ENCODE measurements at regions not wholly inside any gene's neighbourhood (a gene's known extent, or its start where the extent isn't known, plus 50 kb on each side); places are given as distances from the start of the nearest gene placed in this dataset.

GRCh38 chr2:120844070-120844738 lies 108.5 kb downstream of the GLI2 start:
- Mint-ChIP-seq H3K27me3 (peaks cover 56% of the 10 kb centered on the region), H3K36me3 (ENCODE audit: insufficient read depth) (no peaks in the 10 kb centered on the region), H3K4me1 (ENCODE audit: low read depth) (no peaks in the 10 kb centered on the region), H3K9me3 (ENCODE audit: low read depth) (peaks cover 3% of the 10 kb centered on the region), H3K27ac (no peak overlapping the region), H3K4me3 (ENCODE audit: low read depth) (no peak overlapping the region)
- DNase-seq (ENCODE audit: low spot score, unreplicated experiment): no peak
- TF ChIP-seq CTCF (IDR thresholded peaks at IDR 0.05; ENCODE audit: unreplicated experiment): no peak

- Mint-ChIP-seq H3K9me3 (ENCODE audit: low read depth) (peaks cover 7% of the 10 kb centered on the region), H3K4me1 (ENCODE audit: low read depth) (no peaks in the 10 kb centered on the region), H3K36me3 (ENCODE audit: insufficient read depth) (no peaks in the 10 kb centered on the region), H3K4me3 (ENCODE audit: low read depth) (no peak overlapping the region), H3K27ac (no peak overlapping the region), H3K27me3 (peaks cover 59% of the 10 kb centered on the region)
- no peak for DNase-seq (ENCODE audit: low spot score, unreplicated experiment)
- TF ChIP-seq CTCF (IDR thresholded peaks at IDR 0.05; ENCODE audit: unreplicated experiment): no peak
These were observed 109.6 kb downstream of the GLI2 start for GRCh38 chr2:120845277-120845676.

- Mint-ChIP-seq H3K36me3 (ENCODE audit: insufficient read depth) (no peaks in the 10 kb centered on the region), H3K4me1 (ENCODE audit: low read depth) (no peaks in the 10 kb centered on the region), H3K27me3 (peaks cover 54% of the 10 kb centered on the region), H3K27ac (no peak overlapping the region), H3K4me3 (ENCODE audit: low read depth) (no peak overlapping the region), H3K9me3 (ENCODE audit: low read depth) (peaks cover 7% of the 10 kb centered on the region)
- DNase-seq (ENCODE audit: low spot score, unreplicated experiment): no peak
- no peak for TF ChIP-seq CTCF (IDR thresholded peaks at IDR 0.05; ENCODE audit: unreplicated experiment)
These were observed 110.9 kb downstream of the GLI2 start for GRCh38 chr2:120846406-120847095.

- TF ChIP-seq CTCF (IDR thresholded peaks at IDR 0.05; ENCODE audit: unreplicated experiment): no peak
- H3K9me3 Mint-ChIP-seq (ENCODE audit: low read depth): peaks cover 7% of the 10 kb centered on the region
- no peaks in the 10 kb centered on the region for H3K36me3 Mint-ChIP-seq (ENCODE audit: insufficient read depth)
- H3K27ac Mint-ChIP-seq: no peak overlapping the region
- no peak overlapping the region for H3K4me3 Mint-ChIP-seq (ENCODE audit: low read depth)
- H3K27me3 Mint-ChIP-seq: peaks cover 57% of the 10 kb centered on the region
- no peaks in the 10 kb centered on the region for H3K4me1 Mint-ChIP-seq (ENCODE audit: low read depth)
- no peak for DNase-seq (ENCODE audit: low spot score, unreplicated experiment)
These were observed 112.1 kb downstream of the GLI2 start for GRCh38 chr2:120847700-120848321.

GRCh38 chr2:120849278-120849677 lies 113.6 kb downstream of the GLI2 start:
- Mint-ChIP-seq H3K27me3 (peaks cover 63% of the 10 kb centered on the region), H3K36me3 (ENCODE audit: insufficient read depth) (no peaks in the 10 kb centered on the region), H3K9me3 (ENCODE audit: low read depth) (peaks cover 7% of the 10 kb centered on the region), H3K4me1 (ENCODE audit: low read depth) (no peaks in the 10 kb centered on the region), H3K27ac (no peak overlapping the region), H3K4me3 (ENCODE audit: low read depth) (no peak overlapping the region)
- DNase-seq (ENCODE audit: low spot score, unreplicated experiment): no peak
- TF ChIP-seq CTCF (IDR thresholded peaks at IDR 0.05; ENCODE audit: unreplicated experiment): no peak
